SIG-M5 treated with dmso at 0.1 percent for 504 hours (cell line): ENCODE measurements at regions not wholly inside any gene's neighbourhood (a gene's known extent, or its start where the extent isn't known, plus 50 kb on each side); places are given as distances from the start of the nearest gene placed in this dataset.

Experiments used
- DNase-seq: peaks from one replicate; lab custom pipeline; 2025; ENCODE audit not compliant: unreplicated experiment; lab: John Stamatoyannopoulos, UW

GRCh38 chr2:15074751-15075700 lies 442.5 kb downstream of the LRATD1 start:
- DNase-seq: no peak

- DNase-seq: no peak
Measured at GRCh38 chr2:15076668-15077067, 444.2 kb downstream of the LRATD1 start.

GRCh38 chr2:15081356-15081755 lies 448.8 kb downstream of the LRATD1 start:
- no peak for DNase-seq

GRCh38 chr2:15082105-15083058 lies 449.9 kb downstream of the LRATD1 start:
- DNase-seq: no peak

- DNase-seq: no peak
Measured at GRCh38 chr2:15084826-15085489, 452.4 kb downstream of the LRATD1 start.

- DNase-seq: no peak
Measured at GRCh38 chr2:15092181-15092580, 459.7 kb downstream of the LRATD1 start.

- no peak for DNase-seq
Measured at GRCh38 chr2:15092691-15093090, 460.2 kb downstream of the LRATD1 start.

- no peak for DNase-seq
Measured at GRCh38 chr2:15094161-15094560, 461.6 kb downstream of the LRATD1 start.

GRCh38 chr2:15096873-15097272 lies 464.3 kb downstream of the NBAS start:
- DNase-seq: no peak

GRCh38 chr2:15107137-15107536 lies 454.0 kb downstream of the NBAS start:
- DNase-seq: no peak

- no peak for DNase-seq
Measured at GRCh38 chr2:15111718-15112117, 449.4 kb downstream of the NBAS start.

- DNase-seq: peak; percentile 3
Measured at GRCh38 chr2:15112216-15112615, 448.9 kb downstream of the NBAS start.

- DNase-seq: peak; percentile 93
Measured at GRCh38 chr2:15115776-15116175, 445.4 kb downstream of the NBAS start.

- DNase-seq: peak; percentile 42
Measured at GRCh38 chr2:15116830-15117229, 444.3 kb downstream of the NBAS start.
